Gastrocnemius medialis (tissue), 4 donors: ENCODE measurements at regions not wholly inside any gene's neighbourhood (a gene's known extent, or its start where the extent isn't known, plus 50 kb on each side); places are given as distances from the start of the nearest gene placed in this dataset.

Experiments
- ATAC-seq, 2 donors: fragments of 150-250 bp; one replicate each; pipeline ENCODE4 v1.9.1; 2016
- DNase-seq, 2 donors: peaks; one replicate each; pipeline ENCODE4 v3.0.0-alpha.2; 2019
- H3K27ac ChIP-seq, 4 donors: fragments of 200-600 bp; sonication (generic); 1 replicate in 1 of 4; 2 replicates in 3 of 4; pipeline ENCODE4 v1.5.1; 2016 to 2018; ENCODE audit warnings: mild to moderate bottlenecking in 2 of 4, moderate library complexity in 1 of 4
- H3K27me3 ChIP-seq, 3 donors: fragments of 200-600 bp; sonication (generic) in 2 of 3; 1 replicate in 1 of 3; 2 replicates in 2 of 3; pipeline versions ENCODE4 v1.5.1 to v1.6.0; 2016 to 2019; ENCODE audit warnings: mild to moderate bottlenecking in 1 of 3, moderate library complexity in 1 of 3
- H3K36me3 ChIP-seq, 2 donors: fragments of 200-600 bp; sonication (generic) in 1 of 2; one replicate each; pipeline ENCODE4 v1.5.1; 2017 to 2018
- H3K4me1 ChIP-seq, 2 donors: fragments of 200-600 bp; sonication (generic) in 1 of 2; one replicate each; pipeline ENCODE4 v1.5.1; 2016 to 2017; ENCODE audit warnings: mild to moderate bottlenecking in 2 of 2
- H3K4me3 ChIP-seq, 4 donors: fragments of 200-600 bp; sonication (generic) in 3 of 4; 1 replicate in 1 of 4; 2 replicates in 3 of 4; pipeline ENCODE4 v1.5.1; 2016 to 2019; ENCODE audit warnings: mild to moderate bottlenecking in 2 of 4
- H3K9me3 ChIP-seq, 3 donors: fragments of 200-600 bp; sonication (generic) in 2 of 3; 1 replicate in 1 of 3; 2 replicates in 2 of 3; pipeline ENCODE4 v1.5.1; 2016 to 2019
- POLR2A ChIP-seq, 2 donors: fragments of 450-650 bp; IDR thresholded peaks; one replicate each; pipeline ENCODE4 v1.6.1; 2017; ENCODE audit warnings: antibody characterized with exemption in 2 of 2, mild to moderate bottlenecking in 2 of 2, moderate library complexity in 2 of 2
- in situ Hi-C, 4 donors: fragments of 200-750 bp; cut with MboI; loops; one replicate each; pipeline versions ENCODE4 v1.15.0 to v1.8.0; 2017; ENCODE audit warnings: low sequenced_read_pairs in 4 of 4
- intact Hi-C: fragments of 100-400 bp; cut with DNase I; formaldehyde crosslinking; loops from one replicate; pipeline ENCODE4 v1.15.1; 2023; ENCODE audit warnings: low total_unique reads
- TF ChIP-seq, protein P1 (sequence below), 5 experiments: fragments of 450-650 bp in 3 of 5; fragments of 200-600 bp in 2 of 5; sonication (generic) in 2 of 5; IDR thresholded peaks in 4 of 5; conservative IDR thresholded peaks in 1 of 5; 1 replicate in 4 of 5; 2 replicates in 1 of 5; pipeline ENCODE4 v1.5.1; 2016 to 2019; ENCODE audit warnings: antibody characterized with exemption in 5 of 5, mild to moderate bottlenecking in 3 of 5, moderate library complexity in 3 of 5

DNA sequence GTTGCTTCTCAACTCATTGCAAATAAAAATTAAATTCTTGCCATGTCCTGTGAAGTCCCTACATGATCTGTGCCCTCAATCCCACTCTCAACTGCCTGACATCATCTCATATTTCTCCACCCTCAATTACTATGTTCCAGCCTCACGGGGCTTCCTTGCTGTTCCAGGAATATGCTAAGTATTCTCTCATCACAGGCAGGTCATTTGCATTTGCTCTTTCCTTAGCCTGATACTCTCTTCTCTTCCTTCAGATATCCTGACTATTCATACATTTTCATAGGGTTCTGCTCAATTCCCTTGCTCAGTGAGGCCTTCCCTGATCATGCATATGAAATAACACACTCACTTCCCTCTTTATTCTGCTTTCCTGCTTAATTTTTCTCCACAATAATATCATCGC is 135.1 kb upstream of the DAB2 start:
- in situ Hi-C loops (loop anchor here in 2 of 4 donors (10.0 to 25.0 kb wide), 2 partner anchors 345 to 348 kb away; partner anchors contain the start of gene FYB1 (in 2 of the 2)), intact Hi-C loops (no loop called here)
- ATAC-seq: no peak

DNA sequence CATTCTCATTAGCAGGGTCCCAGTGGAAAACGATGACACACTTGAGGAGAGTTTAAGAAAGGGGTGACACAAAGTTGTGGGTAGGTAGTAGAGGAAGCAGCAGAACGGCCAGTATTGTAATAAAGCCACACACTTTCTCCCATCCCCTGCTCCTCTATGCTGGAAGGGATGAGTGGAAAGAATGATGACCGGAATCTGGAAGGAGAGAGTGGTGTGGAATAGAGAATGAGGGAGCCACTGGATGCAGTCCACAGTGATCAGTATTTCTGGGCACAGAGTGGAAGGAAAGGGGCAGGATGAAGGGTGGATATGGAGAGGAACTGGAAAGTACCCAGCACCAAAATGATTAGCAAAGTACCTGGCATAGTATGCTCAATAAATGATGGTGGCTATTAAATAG is 133.8 kb upstream of the DAB2 start:
- TF ChIP-seq, protein P1, sequence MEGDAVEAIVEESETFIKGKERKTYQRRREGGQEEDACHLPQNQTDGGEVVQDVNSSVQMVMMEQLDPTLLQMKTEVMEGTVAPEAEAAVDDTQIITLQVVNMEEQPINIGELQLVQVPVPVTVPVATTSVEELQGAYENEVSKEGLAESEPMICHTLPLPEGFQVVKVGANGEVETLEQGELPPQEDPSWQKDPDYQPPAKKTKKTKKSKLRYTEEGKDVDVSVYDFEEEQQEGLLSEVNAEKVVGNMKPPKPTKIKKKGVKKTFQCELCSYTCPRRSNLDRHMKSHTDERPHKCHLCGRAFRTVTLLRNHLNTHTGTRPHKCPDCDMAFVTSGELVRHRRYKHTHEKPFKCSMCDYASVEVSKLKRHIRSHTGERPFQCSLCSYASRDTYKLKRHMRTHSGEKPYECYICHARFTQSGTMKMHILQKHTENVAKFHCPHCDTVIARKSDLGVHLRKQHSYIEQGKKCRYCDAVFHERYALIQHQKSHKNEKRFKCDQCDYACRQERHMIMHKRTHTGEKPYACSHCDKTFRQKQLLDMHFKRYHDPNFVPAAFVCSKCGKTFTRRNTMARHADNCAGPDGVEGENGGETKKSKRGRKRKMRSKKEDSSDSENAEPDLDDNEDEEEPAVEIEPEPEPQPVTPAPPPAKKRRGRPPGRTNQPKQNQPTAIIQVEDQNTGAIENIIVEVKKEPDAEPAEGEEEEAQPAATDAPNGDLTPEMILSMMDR (IDR thresholded peaks at IDR 0.05 in 4 of 5, conservative IDR thresholded peaks at IDR 0.05 in 1 of 5): no peak
- no peak for TF ChIP-seq POLR2A (IDR thresholded peaks at IDR 0.05)
- no peaks in the 10 kb centered on the region for H3K27me3 ChIP-seq
- no peaks in the 10 kb centered on the region for H3K9me3 ChIP-seq
- in situ Hi-C loops (loop anchor here in 2 of 4 donors (10.0 to 25.0 kb wide), 2 partner anchors 344 to 346 kb away; partner anchors contain the start of gene FYB1 (in 2 of the 2)), intact Hi-C loops (no loop called here)
- no peak overlapping the region for H3K27ac ChIP-seq
- no peaks in the 10 kb centered on the region for H3K4me1 ChIP-seq
- no peak for ATAC-seq
- no peak overlapping the region for H3K4me3 ChIP-seq
- DNase-seq: no peak
- H3K36me3 ChIP-seq: no peaks in the 10 kb centered on the region

More for the DNA sequence above, 135.1 kb upstream of the DAB2 start:
- Histone ChIP-seq H3K36me3 (no peaks in the 10 kb centered on the region), H3K9me3 (no peaks in the 10 kb centered on the region), H3K27me3 (no peaks in the 10 kb centered on the region), H3K27ac (no peak overlapping the region), H3K4me1 (no peaks in the 10 kb centered on the region), H3K4me3 (no peak overlapping the region)
- TF ChIP-seq POLR2A (IDR thresholded peaks at IDR 0.05): no peak
- TF ChIP-seq, protein P1 (IDR thresholded peaks at IDR 0.05 in 4 of 5, conservative IDR thresholded peaks at IDR 0.05 in 1 of 5): no peak
- DNase-seq: no peak

DNA sequence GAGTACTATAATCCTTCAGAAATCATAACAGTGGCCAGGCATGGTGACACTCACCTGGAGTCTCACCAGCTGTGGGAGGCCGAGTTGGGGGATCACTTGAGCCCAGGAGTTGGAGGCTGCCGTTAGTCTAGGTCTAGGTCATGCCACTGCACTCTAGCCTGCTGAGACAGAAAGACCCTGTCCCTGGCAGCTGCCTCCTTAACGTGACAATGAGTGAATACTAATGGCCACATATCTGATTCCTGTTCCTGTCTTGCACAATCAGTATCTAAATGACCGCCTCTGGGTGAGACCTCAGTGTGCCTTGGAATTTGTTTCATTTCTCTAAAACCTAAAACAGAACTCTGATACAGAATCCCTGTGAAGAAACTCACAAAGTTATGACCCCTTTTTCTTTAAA is 131.0 kb upstream of the DAB2 start:
- intact Hi-C loops (no loop called here), in situ Hi-C loops (loop anchor here in 2 of 4 donors (10.0 to 25.0 kb wide), 2 partner anchors 341 to 343 kb away; partner anchors contain the start of gene FYB1 (in 2 of the 2))
- DNase-seq (no peak), ATAC-seq (no peak)
- Histone ChIP-seq H3K4me1 (no peaks in the 10 kb centered on the region), H3K4me3 (no peak overlapping the region), H3K9me3 (no peaks in the 10 kb centered on the region), H3K27ac (no peak overlapping the region), H3K36me3 (no peaks in the 10 kb centered on the region), H3K27me3 (no peaks in the 10 kb centered on the region)
- TF ChIP-seq, protein P1 (IDR thresholded peaks at IDR 0.05 in 4 of 5, conservative IDR thresholded peaks at IDR 0.05 in 1 of 5): no peak
- TF ChIP-seq POLR2A (IDR thresholded peaks at IDR 0.05): no peak

DNA sequence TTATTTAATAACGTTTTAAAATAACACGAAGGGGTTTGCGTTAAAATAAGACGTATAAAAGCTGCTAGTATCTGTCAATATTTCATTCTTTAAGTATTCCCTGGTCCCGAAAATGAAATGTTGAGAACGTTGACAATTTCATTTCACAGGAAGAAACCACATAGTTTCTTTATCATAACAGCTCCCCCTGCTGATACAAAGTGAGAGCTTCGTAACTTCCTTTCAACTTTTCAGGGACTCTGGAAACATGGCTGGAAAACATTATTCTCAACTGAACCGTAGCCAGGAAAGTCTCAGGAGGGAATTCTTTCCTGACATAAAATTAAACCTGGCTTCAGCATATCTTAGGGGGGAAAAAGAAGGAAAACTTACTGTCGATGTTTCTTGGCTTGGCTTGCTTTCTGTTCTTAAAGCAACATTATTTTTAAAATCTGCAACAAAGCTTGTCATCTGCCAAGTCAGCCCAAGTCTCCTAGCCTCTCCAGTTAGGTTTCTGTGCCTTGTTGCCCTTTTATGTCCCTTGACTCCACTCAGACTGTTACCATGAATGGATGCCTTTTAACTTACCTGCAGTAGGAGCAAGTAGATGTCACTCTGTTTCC is 122.9 kb upstream of the DAB2 start:
- Histone ChIP-seq H3K27me3 (no peaks in the 10 kb centered on the region), H3K4me1 (peaks cover 0 to under 1% of the 10 kb centered on the region in 2 donors), H3K27ac (no peak overlapping the region), H3K36me3 (no peaks in the 10 kb centered on the region), H3K4me3 (peak overlapping the region in 1 of 4 donors; percentile 7), H3K9me3 (no peaks in the 10 kb centered on the region)
- DNase-seq (peak in 1 of 2 donors; percentile 11), ATAC-seq (peak; percentile 64 to 65)
- intact Hi-C loops: loop anchor here (1.0 kb wide), 1 partner anchor 171 kb away; no protein-coding TSS in a partner anchor
- in situ Hi-C loops: loop anchor here (5.0 to 25.0 kb wide), 5 partner anchors 160 to 333 kb away; partner anchors contain the start of gene FYB1 (in 1 of the 4)
- TF ChIP-seq POLR2A (IDR thresholded peaks at IDR 0.05): no peak
- TF ChIP-seq, protein P1 (IDR thresholded peaks at IDR 0.05 in 4 of 5, conservative IDR thresholded peaks at IDR 0.05 in 1 of 5): peak; percentile 16 to 76 (median 61)
